Liver (tissue), 7 donors: ENCODE measurements at regions not wholly inside any gene's neighbourhood (a gene's known extent, or its start where the extent isn't known, plus 50 kb on each side); places are given as distances from the start of the nearest gene placed in this dataset.

Source experiments
- DNase-seq: peaks from one replicate; pipeline ENCODE4 v3.0.0-alpha.2; 2017; ENCODE audit warnings: low spot score
- H3K27ac ChIP-seq, 2 donors: one replicate each; pipeline ENCODE4 v1.7.0; 2013; ENCODE audit warnings: inconsistent platforms in 2 of 2, low read length in 2 of 2, control low read depth in 1 of 2, low read depth in 1 of 2, mild to moderate bottlenecking in 1 of 2
- H3K27me3 ChIP-seq, 4 donors: one replicate each; pipeline versions ENCODE4 v1.6.1 to v1.7.0; 2013; ENCODE audit warnings: low read length in 3 of 4, inconsistent platforms in 1 of 4, mild to moderate bottlenecking in 1 of 4, moderate library complexity in 1 of 4; ENCODE audit not compliant: control insufficient read depth in 4 of 4, insufficient read depth in 4 of 4
- H3K36me3 ChIP-seq, 4 donors: one replicate each; pipeline versions ENCODE4 v1.6.1 to v1.7.0; 2013; ENCODE audit warnings: low read length in 3 of 4, mild to moderate bottlenecking in 3 of 4, low read depth in 1 of 4, moderate library complexity in 1 of 4; ENCODE audit not compliant: control insufficient read depth in 4 of 4, insufficient read depth in 3 of 4
- H3K4me1 ChIP-seq, 4 donors: one replicate each; pipeline versions ENCODE4 v1.6.1 to v1.7.0; 2013; ENCODE audit warnings: low read length in 3 of 4, mild to moderate bottlenecking in 3 of 4, moderate library complexity in 1 of 4; ENCODE audit not compliant: control insufficient read depth in 4 of 4, insufficient read depth in 4 of 4
- H3K4me3 ChIP-seq, 3 donors: one replicate each; pipeline versions ENCODE4 v1.6.1 to v1.7.0; 2013; ENCODE audit warnings: low read length in 3 of 3, control low read depth in 1 of 3, low read depth in 1 of 3, mild to moderate bottlenecking in 1 of 3
- H3K9ac ChIP-seq, 2 donors: one replicate each; pipeline ENCODE4 v1.7.0; 2013; ENCODE audit warnings: low read length in 2 of 2, mild to moderate bottlenecking in 2 of 2, moderate library complexity in 2 of 2, control low read depth in 1 of 2, low read depth in 1 of 2
- H3K9me3 ChIP-seq, 4 donors: one replicate each; pipeline versions ENCODE4 v1.6.1 to v1.7.0; 2013; ENCODE audit warnings: low read length in 3 of 4; ENCODE audit not compliant: control insufficient read depth in 4 of 4
- ATF3 ChIP-seq: IDR thresholded peaks from 2 replicates; pipeline ENCODE4 v1.6.1; 2016; ENCODE audit warnings: antibody characterized with exemption
- EGR1 ChIP-seq, 2 donors: IDR thresholded peaks; 2 replicates each; pipeline ENCODE4 v1.6.1; 2016 to 2018; ENCODE audit warnings: antibody characterized with exemption in 2 of 2, low read depth in 2 of 2
- FOXA1 ChIP-seq: IDR thresholded peaks from 2 replicates; pipeline ENCODE4 v1.6.1; 2016; ENCODE audit warnings: antibody characterized with exemption
- FOXA2 ChIP-seq: IDR thresholded peaks from 2 replicates; pipeline ENCODE4 v1.6.1; 2016; ENCODE audit warnings: antibody characterized with exemption
- GABPA ChIP-seq, 2 donors: IDR thresholded peaks in 1 of 2; conservative IDR thresholded peaks in 1 of 2; 2 replicates each; pipeline ENCODE4 v1.6.1; 2016; ENCODE audit warnings: antibody characterized with exemption in 2 of 2, mild to moderate bottlenecking in 1 of 2, moderate library complexity in 1 of 2
- HNF4A ChIP-seq, 2 donors: conservative IDR thresholded peaks; 2 replicates each; pipeline ENCODE4 v1.6.1; 2016; ENCODE audit warnings: antibody characterized with exemption in 2 of 2, mild to moderate bottlenecking in 2 of 2
- HNF4G ChIP-seq: IDR thresholded peaks from 2 replicates; pipeline ENCODE4 v1.6.1; 2016; ENCODE audit warnings: antibody characterized with exemption
- JUND ChIP-seq, 2 donors: IDR thresholded peaks; 2 replicates each; pipeline ENCODE4 v1.6.1; 2016; ENCODE audit warnings: antibody characterized with exemption in 2 of 2
- MAX ChIP-seq: IDR thresholded peaks from 2 replicates; pipeline ENCODE4 v1.6.1; 2016; ENCODE audit warnings: antibody characterized with exemption
- NR2F2 ChIP-seq: IDR thresholded peaks from 2 replicates; pipeline ENCODE4 v1.6.1; 2016; ENCODE audit warnings: antibody characterized with exemption
- RAD21 ChIP-seq, 2 donors: IDR thresholded peaks; 2 replicates each; pipeline ENCODE4 v1.6.1; 2016; ENCODE audit warnings: antibody characterized with exemption in 2 of 2, mild to moderate bottlenecking in 2 of 2
- REST ChIP-seq: IDR thresholded peaks from 2 replicates; pipeline ENCODE4 v1.6.1; 2016; ENCODE audit warnings: antibody characterized with exemption, mild to moderate bottlenecking
- RXRA ChIP-seq, 2 donors: IDR thresholded peaks; 2 replicates each; pipeline ENCODE4 v1.6.1; 2017 to 2018; ENCODE audit warnings: antibody characterized with exemption in 2 of 2, mild to moderate bottlenecking in 1 of 2
- SP1 ChIP-seq: IDR thresholded peaks from 2 replicates; pipeline ENCODE4 v1.6.1; 2018; ENCODE audit warnings: antibody characterized with exemption, mild to moderate bottlenecking
- TAF1 ChIP-seq: conservative IDR thresholded peaks from 2 replicates; pipeline ENCODE4 v1.6.1; 2016; ENCODE audit warnings: antibody characterized with exemption, mild to moderate bottlenecking
- YY1 ChIP-seq: IDR thresholded peaks from 2 replicates; pipeline ENCODE4 v1.6.1; 2016; ENCODE audit warnings: antibody characterized with exemption, mild to moderate bottlenecking
- ZBTB33 ChIP-seq: IDR thresholded peaks from 2 replicates; pipeline ENCODE4 v1.6.1; 2016; ENCODE audit warnings: antibody characterized with exemption
- WGBS: extraction: QIAGEN DNeasy Blood & Tissue Kit; methylation state at CpG from one replicate; pipeline ENCODE4 v1.1.7; 2013; 5-methylcytosine and 5-hydroxymethylcytosine counted together
- donor health status: healthy.
- donor health status: healthy.
- donor health status: healthy.
- donor health status: healthy.

- Histone ChIP-seq H3K4me3 (no peak overlapping the region), H3K4me1 (no peaks in the 10 kb centered on the region), H3K9me3 (no peaks in the 10 kb centered on the region), H3K27me3 (no peaks in the 10 kb centered on the region), H3K9ac (no peak overlapping the region), H3K27ac (no peak overlapping the region), H3K36me3 (no peaks in the 10 kb centered on the region)
- WGBS = 89% methylated on average over 4 of the region's 4 CpGs
- TF ChIP-seq REST (no peak), HNF4A (conservative IDR thresholded peaks at IDR 0.05) (no peak), GABPA (IDR thresholded peaks at IDR 0.05 in 1 of 2, conservative IDR thresholded peaks at IDR 0.05 in 1 of 2) (no peak), TAF1 (no peak), JUND (IDR thresholded peaks at IDR 0.05) (no peak), ZBTB33 (no peak), NR2F2 (no peak), EGR1 (IDR thresholded peaks at IDR 0.05; ENCODE audit: low read depth in 2 of 2) (no peak), RXRA (IDR thresholded peaks at IDR 0.05) (no peak), ATF3 (no peak), RAD21 (IDR thresholded peaks at IDR 0.05) (no peak), HNF4G (no peak), FOXA2 (no peak)
- DNase-seq = no peak
Measured at GRCh38 chr12:17763366-17763765, 326.6 kb downstream of the RERGL start.

- Histone ChIP-seq H3K27ac (no peak overlapping the region), H3K4me1 (no peaks in the 10 kb centered on the region), H3K9me3 (no peaks in the 10 kb centered on the region), H3K36me3 (no peaks in the 10 kb centered on the region), H3K27me3 (no peaks in the 10 kb centered on the region), H3K4me3 (no peak overlapping the region), H3K9ac (no peak overlapping the region)
- DNase-seq = no peak
- TF ChIP-seq MAX (no peak), NR2F2 (no peak), GABPA (IDR thresholded peaks at IDR 0.05 in 1 of 2, conservative IDR thresholded peaks at IDR 0.05 in 1 of 2) (no peak), RXRA (IDR thresholded peaks at IDR 0.05) (no peak), FOXA1 (no peak), YY1 (no peak), SP1 (no peak), ZBTB33 (no peak), RAD21 (IDR thresholded peaks at IDR 0.05) (no peak), HNF4A (conservative IDR thresholded peaks at IDR 0.05) (no peak), ATF3 (no peak), TAF1 (no peak), REST (no peak)
- WGBS = 79% methylated on average over 8 of the region's 8 CpGs
Measured at GRCh38 chr12:17759982-17760381, 330.0 kb downstream of the RERGL start.
